Osteoblast (primary cell): ENCODE measurements at regions not wholly inside any gene's neighbourhood (a gene's known extent, or its start where the extent isn't known, plus 50 kb on each side); places are given as distances from the start of the nearest gene placed in this dataset.

Experiments
- DNase-seq: peaks from one replicate; pipeline ENCODE4 v3.0.0; 2011; ENCODE audit warnings: low spot score, mixed read lengths; ENCODE audit not compliant: insufficient read length; ENCODE audit errors: missing footprints
- H2AFZ ChIP-seq: 2 replicates; pipeline ENCODE4 v1.6.0; 2011; ENCODE audit warnings: mild to moderate bottlenecking, low read length
- H3K27ac ChIP-seq: 2 replicates; pipeline ENCODE4 v1.5.1; 2011; ENCODE audit warnings: mild to moderate bottlenecking, low read depth, low read length, moderate library complexity
- H3K27me3 ChIP-seq: 2 replicates; pipeline ENCODE4 v1.6.0; 2012; ENCODE audit warnings: mild to moderate bottlenecking, control low read depth, inconsistent platforms, low read length, moderate library complexity; ENCODE audit not compliant: insufficient read depth
- H3K36me3 ChIP-seq: 2 replicates; pipeline ENCODE4 v1.5.1; 2011; ENCODE audit warnings: mild to moderate bottlenecking, low read length, control low read depth, moderate library complexity; ENCODE audit not compliant: insufficient read depth
- H3K4me1 ChIP-seq: 2 replicates; pipeline ENCODE4 v1.5.1; 2011; ENCODE audit warnings: mild to moderate bottlenecking, low read length, control low read depth, moderate library complexity; ENCODE audit not compliant: insufficient read depth
- H3K4me2 ChIP-seq: 2 replicates; pipeline ENCODE4 v1.6.0; 2011; ENCODE audit warnings: mild to moderate bottlenecking, low read length; ENCODE audit not compliant: insufficient read depth
- H3K4me3 ChIP-seq: fragments of 200-600 bp; sonication (generic); 3 replicates; pipeline ENCODE4 v1.5.1; 2012; ENCODE audit warnings: mild to moderate bottlenecking, low read length, inconsistent platforms; ENCODE audit not compliant: insufficient read depth
- H3K79me2 ChIP-seq: 2 replicates; pipeline ENCODE4 v1.6.0; 2012; ENCODE audit warnings: mild to moderate bottlenecking, low read length, control low read depth, inconsistent platforms; ENCODE audit not compliant: insufficient read depth
- H3K9me3 ChIP-seq: 2 replicates; pipeline ENCODE4 v1.5.1; 2011; ENCODE audit warnings: low read depth, low read length, control low read depth
- H4K20me1 ChIP-seq: 2 replicates; pipeline ENCODE4 v1.6.0; 2012; ENCODE audit warnings: mild to moderate bottlenecking, low read length, control low read depth; ENCODE audit not compliant: insufficient read depth
- CTCF ChIP-seq: IDR thresholded peaks from 2 replicates; pipeline ENCODE4 v1.5.1; 2011; ENCODE audit warnings: mild to moderate bottlenecking, low read depth, low read length, moderate library complexity; ENCODE audit errors: extremely low read depth

GRCh38 chr1:168427051-168427450 is 116.7 kb downstream of the XCL2 start:
- TF ChIP-seq CTCF = no peak
- Histone ChIP-seq H3K27ac (no peak overlapping the region), H3K27me3 (no peaks in the 10 kb centered on the region), H3K79me2 (no peaks in the 10 kb centered on the region), H3K36me3 (no peaks in the 10 kb centered on the region), H3K4me1 (peaks cover 8% of the 10 kb centered on the region), H3K4me2 (no peak overlapping the region), H3K4me3 (no peak overlapping the region), H3K9me3 (no peaks in the 10 kb centered on the region), H2AFZ (no peak overlapping the region), H4K20me1 (no peaks in the 10 kb centered on the region)
- no peak for DNase-seq

DNA sequence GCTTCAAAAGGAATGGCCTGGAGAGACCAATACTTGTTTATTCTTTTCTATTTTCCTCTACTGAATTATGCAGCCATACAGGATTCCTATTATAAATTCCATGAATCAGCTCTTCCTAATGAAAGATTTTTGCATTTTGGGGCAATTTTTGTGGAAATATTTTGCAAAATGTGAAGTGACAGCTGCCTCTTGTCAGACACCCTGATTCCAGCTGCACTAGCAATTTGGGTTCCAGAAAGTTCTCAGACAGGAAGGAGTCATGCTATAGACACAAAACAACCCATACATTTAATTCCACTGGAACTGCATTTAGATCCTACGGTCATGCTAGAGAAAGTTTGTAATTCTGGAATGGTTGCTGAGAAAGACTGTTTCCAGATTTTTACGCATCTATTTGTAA is 119.5 kb downstream of the XCL2 start:
- no peak overlapping the region for H3K4me2 ChIP-seq
- H2AFZ ChIP-seq = no peak overlapping the region
- no peak for DNase-seq
- no peaks in the 10 kb centered on the region for H3K9me3 ChIP-seq
- no peaks in the 10 kb centered on the region for H3K27me3 ChIP-seq
- no peaks in the 10 kb centered on the region for H4K20me1 ChIP-seq
- no peak overlapping the region for H3K27ac ChIP-seq
- H3K4me1 ChIP-seq = peaks cover 8% of the 10 kb centered on the region
- no peak for TF ChIP-seq CTCF
- no peaks in the 10 kb centered on the region for H3K36me3 ChIP-seq
- H3K4me3 ChIP-seq = no peak overlapping the region
- H3K79me2 ChIP-seq = no peaks in the 10 kb centered on the region

- no peak for DNase-seq
- Histone ChIP-seq H3K79me2 (no peaks in the 10 kb centered on the region), H3K4me1 (no peaks in the 10 kb centered on the region), H4K20me1 (no peaks in the 10 kb centered on the region), H2AFZ (no peak overlapping the region), H3K27ac (no peak overlapping the region), H3K27me3 (no peaks in the 10 kb centered on the region), H3K4me3 (no peak overlapping the region), H3K4me2 (no peak overlapping the region), H3K36me3 (no peaks in the 10 kb centered on the region), H3K9me3 (no peaks in the 10 kb centered on the region)
- no peak for TF ChIP-seq CTCF
Measured at GRCh38 chr1:168422203-168422847, 121.5 kb downstream of the XCL2 start.

DNA sequence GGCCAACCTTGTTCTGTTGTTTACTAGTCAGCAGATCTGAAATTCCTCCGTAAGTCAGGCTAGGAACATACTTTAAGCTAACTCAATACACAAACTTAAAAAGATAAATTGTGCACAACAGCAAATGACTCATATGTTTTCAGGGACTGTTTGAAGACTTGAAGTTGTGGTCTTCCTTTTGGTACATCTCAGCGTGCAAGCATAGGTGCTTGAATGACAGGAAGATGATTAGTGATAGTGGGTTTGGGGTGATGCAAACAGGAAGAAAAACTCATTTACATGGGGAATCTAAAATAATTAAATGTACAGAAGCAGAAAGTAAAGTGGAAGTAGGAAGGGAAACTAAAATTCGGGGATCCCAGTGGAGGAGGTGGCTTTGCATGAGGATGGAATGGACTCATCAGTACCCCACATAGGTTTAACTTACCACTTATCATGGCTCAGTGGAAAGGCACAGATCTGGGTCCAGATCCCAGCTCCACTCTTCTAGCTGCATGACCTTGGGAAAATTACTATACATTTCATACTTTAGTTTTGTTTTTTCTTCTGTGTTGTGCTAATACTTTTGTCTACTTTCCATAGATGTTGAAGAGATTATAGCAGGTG is 122.3 kb downstream of the XCL2 start:
- Histone ChIP-seq H3K4me2 (no peak overlapping the region), H3K4me1 (no peaks in the 10 kb centered on the region), H3K27ac (no peak overlapping the region), H3K27me3 (peaks cover 2% of the 10 kb centered on the region), H2AFZ (no peak overlapping the region), H3K9me3 (no peaks in the 10 kb centered on the region), H3K36me3 (no peaks in the 10 kb centered on the region), H3K79me2 (no peaks in the 10 kb centered on the region), H4K20me1 (no peaks in the 10 kb centered on the region), H3K4me3 (no peak overlapping the region)
- TF ChIP-seq CTCF = no peak
- DNase-seq = no peak
